Effector memory CD8-positive, alpha-beta T cell (primary cell): ENCODE measurements at regions not wholly inside any gene's neighbourhood (a gene's known extent, or its start where the extent isn't known, plus 50 kb on each side); places are given as distances from the start of the nearest gene placed in this dataset.

ENCODE experiments used
- ATAC-seq: fragments of 150-1000 bp; cut with Tn5 transposase; replicated peaks from 2 replicates; pipeline ENCODE4 v1.10.0; 2021; ENCODE audit warnings: mild to moderate bottlenecking, moderate library complexity
- DNase-seq, 3 experiments: peaks; one replicate each; pipeline ENCODE4 v3.0.0; 2021
- H3K27ac Mint-ChIP-seq, 2 donors: one replicate each; pipeline ENCODE4 v1.8.0; 2022; ENCODE audit warnings: mild to moderate bottlenecking in 2 of 2, mixed read lengths in 2 of 2, moderate library complexity in 2 of 2
- H3K27me3 Mint-ChIP-seq, 2 donors: one replicate each; pipeline ENCODE4 v1.8.0; 2022; ENCODE audit warnings: mixed read lengths in 2 of 2
- H3K36me3 Mint-ChIP-seq: one replicate; pipeline ENCODE4 v1.8.0; 2022; ENCODE audit warnings: mild to moderate bottlenecking, moderate library complexity, mixed read lengths; ENCODE audit not compliant: insufficient read depth
- H3K4me1 Mint-ChIP-seq, 2 donors: one replicate each; pipeline ENCODE4 v1.8.0; 2022; ENCODE audit warnings: low read depth in 2 of 2, mixed read lengths in 2 of 2
- H3K4me3 Mint-ChIP-seq, 2 donors: one replicate each; pipeline ENCODE4 v1.8.0; 2022; ENCODE audit warnings: mild to moderate bottlenecking in 2 of 2, mixed read lengths in 2 of 2, moderate library complexity in 2 of 2
- H3K9me3 Mint-ChIP-seq, 2 donors: one replicate each; pipeline ENCODE4 v1.8.0; 2022; ENCODE audit warnings: mixed read lengths in 2 of 2

- no peaks in the 10 kb centered on the region for H3K36me3 Mint-ChIP-seq
- no peak for ATAC-seq
These were observed 427.9 kb upstream of the B3GALT2 start for GRCh38 chr1:193614275-193614674.

GRCh38 chr1:193613041-193613440 lies 426.6 kb upstream of the B3GALT2 start:
- Mint-ChIP-seq H3K9me3 (peaks cover 0 to 7% of the 10 kb centered on the region in 2 donors), H3K27ac (no peak overlapping the region), H3K27me3 (no peaks in the 10 kb centered on the region), H3K4me1 (peaks cover 2 to 3% of the 10 kb centered on the region in 2 donors), H3K4me3 (no peak overlapping the region), H3K36me3 (no peaks in the 10 kb centered on the region)
- DNase-seq (no peak), ATAC-seq (no peak)

More at GRCh38 chr1:193614275-193614674, 427.9 kb upstream of the B3GALT2 start:
- Mint-ChIP-seq H3K4me3 (no peak overlapping the region), H3K9me3 (peaks cover 0 to 7% of the 10 kb centered on the region in 2 donors), H3K27me3 (no peaks in the 10 kb centered on the region), H3K27ac (no peak overlapping the region), H3K4me1 (peaks cover 0 to 3% of the 10 kb centered on the region in 2 donors)
- no peak for DNase-seq

- H3K27me3 Mint-ChIP-seq: no peaks in the 10 kb centered on the region
- peaks cover 4 to 9% of the 10 kb centered on the region in 2 donors for H3K4me1 Mint-ChIP-seq
- DNase-seq (no peak), ATAC-seq (peak; percentile 69)
- H3K36me3 Mint-ChIP-seq: no peaks in the 10 kb centered on the region
- peak overlapping the region in 1 of 2 donors; percentile 33 for H3K27ac Mint-ChIP-seq
- H3K9me3 Mint-ChIP-seq: no peaks in the 10 kb centered on the region
- H3K4me3 Mint-ChIP-seq: peak overlapping the region in 1 of 2 donors; percentile 13
These were observed 423.2 kb upstream of the B3GALT2 start for GRCh38 chr1:193609592-193609991.

GRCh38 chr1:193607787-193608186 lies 421.4 kb upstream of the B3GALT2 start:
- ATAC-seq (no peak), DNase-seq (no peak)
- peaks cover 5 to 12% of the 10 kb centered on the region in 2 donors for H3K4me1 Mint-ChIP-seq
- H3K36me3 Mint-ChIP-seq: no peaks in the 10 kb centered on the region
- no peak overlapping the region for H3K4me3 Mint-ChIP-seq
- no peaks in the 10 kb centered on the region for H3K9me3 Mint-ChIP-seq
- no peaks in the 10 kb centered on the region for H3K27me3 Mint-ChIP-seq
- no peak overlapping the region for H3K27ac Mint-ChIP-seq

DNA sequence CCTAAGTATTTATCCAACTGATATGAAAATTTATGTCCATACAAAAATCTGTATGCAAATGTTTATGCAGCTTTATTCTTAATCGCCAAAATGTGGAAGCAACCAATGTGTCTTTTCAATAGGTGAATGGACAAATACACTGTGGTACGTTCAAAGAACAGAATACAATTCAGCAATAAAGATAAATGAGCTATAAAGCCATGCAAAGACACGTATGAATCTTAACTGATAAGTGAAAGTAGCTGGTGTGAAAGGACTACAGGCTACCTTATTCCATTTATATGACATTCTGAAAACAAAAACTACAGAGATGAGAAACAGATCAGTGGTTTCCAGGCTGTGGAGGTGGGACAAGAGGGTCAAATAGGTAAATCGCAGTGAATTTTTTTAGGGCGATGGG lies 419.6 kb upstream of the B3GALT2 start:
- Mint-ChIP-seq H3K27ac (peak overlapping the region in 1 of 2 donors; percentile 77), H3K4me1 (peaks cover 5 to 13% of the 10 kb centered on the region in 2 donors), H3K36me3 (no peaks in the 10 kb centered on the region), H3K9me3 (no peaks in the 10 kb centered on the region), H3K27me3 (no peaks in the 10 kb centered on the region), H3K4me3 (peak overlapping the region; percentile 47 to 62)
- DNase-seq (no peak), ATAC-seq (no peak)

DNA sequence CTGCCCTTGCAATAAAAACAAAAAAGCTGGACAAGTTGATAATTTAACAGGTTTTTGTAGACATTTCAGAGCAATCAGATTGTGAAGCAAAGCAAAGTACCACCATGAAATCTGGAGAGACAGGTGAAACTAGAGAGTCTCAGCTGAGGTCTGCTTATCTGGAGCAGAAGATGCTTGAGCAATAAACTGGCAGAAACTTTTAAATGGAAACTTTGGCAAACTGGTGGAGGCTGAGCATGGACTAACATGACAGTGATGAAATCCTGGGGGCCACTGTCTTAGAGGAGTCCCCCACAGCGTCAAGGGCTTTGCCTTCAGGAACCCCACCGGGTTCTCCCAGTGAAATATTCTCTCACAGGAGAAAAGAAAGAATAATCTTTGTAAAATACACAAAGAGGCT lies 416.3 kb upstream of the B3GALT2 start:
- H3K27ac Mint-ChIP-seq: peak overlapping the region in 1 of 2 donors; percentile 69
- H3K4me3 Mint-ChIP-seq: peak overlapping the region in 1 of 2 donors; percentile 21
- no peaks in the 10 kb centered on the region for H3K27me3 Mint-ChIP-seq
- H3K36me3 Mint-ChIP-seq: no peaks in the 10 kb centered on the region
- DNase-seq (no peak), ATAC-seq (no peak)
- H3K9me3 Mint-ChIP-seq: no peaks in the 10 kb centered on the region
- peaks cover 5 to 14% of the 10 kb centered on the region in 2 donors for H3K4me1 Mint-ChIP-seq

DNA sequence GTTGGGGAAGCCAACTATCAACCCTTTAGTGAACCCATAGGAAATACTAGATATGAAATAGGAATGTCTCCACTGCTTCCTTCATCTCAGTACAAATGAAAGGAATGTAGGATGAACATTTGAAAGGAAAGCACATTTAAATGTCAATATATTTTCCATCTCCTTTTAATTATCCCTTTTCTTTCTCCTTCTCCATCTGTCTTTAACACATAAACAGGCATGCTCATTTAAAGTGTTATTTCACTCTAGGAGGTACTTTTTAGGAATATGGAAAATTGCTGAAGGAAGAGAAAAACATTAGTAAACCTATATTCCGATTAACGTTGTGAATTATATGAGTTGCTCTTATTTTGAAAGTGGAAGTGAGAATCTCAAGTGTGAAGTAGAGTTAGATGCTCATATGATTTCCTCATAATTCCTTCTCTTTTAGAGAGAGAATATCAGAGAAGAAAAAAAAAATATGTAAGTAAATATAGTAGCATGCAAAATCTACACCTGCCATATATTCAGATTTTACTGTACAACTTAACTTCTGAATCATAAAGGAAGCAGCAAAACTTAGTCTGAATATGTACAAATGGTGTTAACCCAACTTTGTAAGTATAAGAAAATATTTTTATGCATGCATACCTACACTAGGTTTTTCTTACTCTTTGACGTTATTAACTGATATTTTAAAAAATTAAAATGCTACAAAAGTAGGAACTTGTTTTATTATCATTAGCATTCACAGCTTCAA lies 406.9 kb upstream of the B3GALT2 start:
- no peak for DNase-seq
- peak overlapping the region; percentile 46 to 91 for H3K27ac Mint-ChIP-seq
- ATAC-seq: peak; percentile 2

DNA sequence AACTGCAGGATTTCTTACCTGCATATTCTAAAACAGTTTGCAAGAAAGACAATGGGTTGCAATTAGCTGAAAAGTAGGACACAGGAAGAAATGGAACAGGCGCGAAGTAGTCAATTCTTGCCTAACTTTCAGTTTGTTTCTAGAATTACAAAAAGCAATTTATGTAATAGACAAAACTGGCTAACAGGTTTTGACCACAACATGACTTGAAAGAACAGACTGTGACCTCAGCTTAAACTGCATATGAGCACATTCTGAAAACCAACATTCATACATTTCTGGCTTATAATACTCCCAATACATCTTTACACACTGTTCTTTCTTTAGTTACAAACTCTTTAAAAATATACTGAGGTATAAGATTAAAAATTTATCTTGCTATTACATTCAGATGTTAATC lies 405.9 kb upstream of the B3GALT2 start:
- peak; percentile 5 to 13 (median 12) for DNase-seq
- no peaks in the 10 kb centered on the region for H3K9me3 Mint-ChIP-seq
- peaks cover 33 to 41% of the 10 kb centered on the region in 2 donors for H3K4me1 Mint-ChIP-seq
- peak; percentile 91 for ATAC-seq
- H3K27ac Mint-ChIP-seq: peak overlapping the region; percentile 46 to 91
- peaks cover 12% of the 10 kb centered on the region for H3K36me3 Mint-ChIP-seq
- H3K4me3 Mint-ChIP-seq: peak overlapping the region; percentile 55 to 68
- peaks cover 0 to 4% of the 10 kb centered on the region in 2 donors for H3K27me3 Mint-ChIP-seq

More for the DNA sequence above, 406.9 kb upstream of the B3GALT2 start:
- Mint-ChIP-seq H3K4me1 (peaks cover 31 to 40% of the 10 kb centered on the region in 2 donors), H3K4me3 (peak overlapping the region; percentile 55 to 68), H3K9me3 (no peaks in the 10 kb centered on the region), H3K36me3 (peaks cover 11% of the 10 kb centered on the region), H3K27me3 (peaks cover 0 to 4% of the 10 kb centered on the region in 2 donors)

- no peak for DNase-seq
- ATAC-seq: no peak
- H3K27me3 Mint-ChIP-seq: no peaks in the 10 kb centered on the region
- no peak overlapping the region for H3K4me3 Mint-ChIP-seq
- H3K4me1 Mint-ChIP-seq: peaks cover 34 to 37% of the 10 kb centered on the region in 2 donors
- no peaks in the 10 kb centered on the region for H3K9me3 Mint-ChIP-seq
- peak overlapping the region; percentile 49 to 85 for H3K27ac Mint-ChIP-seq
- H3K36me3 Mint-ChIP-seq: peaks cover 12% of the 10 kb centered on the region
These were observed 403.7 kb upstream of the B3GALT2 start for GRCh38 chr1:193590102-193590501.

DNA sequence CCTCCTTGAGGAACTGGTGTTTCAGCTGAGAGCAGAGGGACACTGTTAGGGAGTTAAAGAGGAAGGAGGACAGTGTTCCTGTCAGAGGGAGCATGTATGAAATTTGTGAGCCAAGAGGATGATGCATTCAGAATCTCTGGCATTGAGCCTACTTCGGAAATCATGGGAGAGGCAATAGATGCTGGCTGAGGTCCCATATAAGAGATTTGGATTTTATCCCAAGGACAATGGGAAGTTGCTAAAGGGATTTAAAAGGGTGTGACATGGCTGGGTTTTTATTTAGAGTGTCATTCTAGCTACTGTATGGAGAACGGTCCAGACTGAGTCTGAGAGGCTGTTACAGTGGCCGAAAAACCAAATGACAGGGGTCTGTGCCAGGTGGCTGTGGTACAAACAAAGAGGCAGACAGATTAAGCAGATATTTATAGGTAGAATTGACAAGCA lies 403.2 kb upstream of the B3GALT2 start:
- peaks cover 34 to 37% of the 10 kb centered on the region in 2 donors for H3K4me1 Mint-ChIP-seq
- H3K27ac Mint-ChIP-seq: peak overlapping the region; percentile 49 to 85
- no peaks in the 10 kb centered on the region for H3K9me3 Mint-ChIP-seq
- H3K4me3 Mint-ChIP-seq: peak overlapping the region in 1 of 2 donors; percentile 24
- H3K27me3 Mint-ChIP-seq: no peaks in the 10 kb centered on the region
- DNase-seq (no peak), ATAC-seq (no peak)
- H3K36me3 Mint-ChIP-seq: peaks cover 12% of the 10 kb centered on the region

- H3K4me1 Mint-ChIP-seq: peaks cover 34 to 37% of the 10 kb centered on the region in 2 donors
- peaks cover 0 to under 1% of the 10 kb centered on the region in 2 donors for H3K9me3 Mint-ChIP-seq
- peak overlapping the region; percentile 26 to 49 for H3K27ac Mint-ChIP-seq
- peaks cover 12% of the 10 kb centered on the region for H3K36me3 Mint-ChIP-seq
- ATAC-seq: no peak
- DNase-seq: no peak
- H3K27me3 Mint-ChIP-seq: no peaks in the 10 kb centered on the region
- H3K4me3 Mint-ChIP-seq: no peak overlapping the region
These were observed 402.1 kb upstream of the B3GALT2 start for GRCh38 chr1:193588311-193589082.

DNA sequence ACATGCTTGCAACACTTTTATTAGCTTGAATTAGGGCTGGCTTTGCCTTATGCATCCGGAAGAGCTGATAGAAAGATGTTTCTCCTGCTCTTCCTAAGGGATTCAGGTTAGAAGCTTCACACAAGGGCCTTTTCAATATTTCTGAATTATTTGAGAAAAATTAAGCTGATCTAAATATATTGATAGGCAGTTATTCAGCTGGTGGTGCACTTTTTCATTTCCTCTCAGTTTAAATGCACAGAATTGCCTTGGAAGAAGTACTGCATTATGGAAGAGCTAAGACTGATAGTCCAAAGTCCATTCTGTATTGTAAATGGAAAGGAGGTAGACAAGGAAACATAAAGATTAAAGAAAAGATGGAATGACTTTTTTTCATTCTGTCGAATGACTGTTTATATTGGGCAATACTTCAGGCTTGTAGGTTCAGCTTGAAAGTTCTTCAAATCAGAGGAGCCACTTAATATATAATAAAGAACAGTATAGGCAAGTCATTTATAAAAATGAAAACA lies 398.4 kb upstream of the B3GALT2 start:
- no peak for DNase-seq
- ATAC-seq: no peak
- H3K27ac Mint-ChIP-seq: no peak overlapping the region
- H3K4me1 Mint-ChIP-seq: peaks cover 10 to 16% of the 10 kb centered on the region in 2 donors
- H3K4me3 Mint-ChIP-seq: no peak overlapping the region
- H3K36me3 Mint-ChIP-seq: peaks cover 5% of the 10 kb centered on the region
- H3K27me3 Mint-ChIP-seq: no peaks in the 10 kb centered on the region
- H3K9me3 Mint-ChIP-seq: peaks cover 0 to 6% of the 10 kb centered on the region in 2 donors

- no peak overlapping the region for H3K4me3 Mint-ChIP-seq
- DNase-seq (no peak), ATAC-seq (no peak)
- H3K27ac Mint-ChIP-seq: no peak overlapping the region
- peaks cover 0 to 6% of the 10 kb centered on the region in 2 donors for H3K9me3 Mint-ChIP-seq
- H3K27me3 Mint-ChIP-seq: no peaks in the 10 kb centered on the region
- H3K4me1 Mint-ChIP-seq: peaks cover 0 to 8% of the 10 kb centered on the region in 2 donors
- H3K36me3 Mint-ChIP-seq: no peaks in the 10 kb centered on the region
These were observed 394.9 kb upstream of the B3GALT2 start for GRCh38 chr1:193581341-193581740.
